SK-N-MC (cell line): ENCODE measurements at regions not wholly inside any gene's neighbourhood (a gene's known extent, or its start where the extent isn't known, plus 50 kb on each side); places are given as distances from the start of the nearest gene placed in this dataset.

Experiments used
- EZH2 ChIP-seq: fragments of 200-600 bp; sonication (generic); IDR thresholded peaks from one replicate; pipeline ENCODE4 v1.6.1; 2017; ENCODE audit warnings: antibody characterized with exemption
- POLR2AphosphoS5 ChIP-seq: IDR thresholded peaks from 2 replicates; pipeline ENCODE4 v1.6.1; 2012; ENCODE audit warnings: mild to moderate bottlenecking, low read depth, low read length, borderline replicate concordance

GRCh38 chr13:44853641-44854040 is 135.6 kb downstream of the NUFIP1 start:
- TF ChIP-seq EZH2 (no peak), POLR2AphosphoS5 (no peak)
